ENCODE measurements at regions not wholly inside any gene's neighbourhood (a gene's known extent, or its start where the extent isn't known, plus 50 kb on each side); places are given as distances from the start of the nearest gene placed in this dataset.

DNA sequence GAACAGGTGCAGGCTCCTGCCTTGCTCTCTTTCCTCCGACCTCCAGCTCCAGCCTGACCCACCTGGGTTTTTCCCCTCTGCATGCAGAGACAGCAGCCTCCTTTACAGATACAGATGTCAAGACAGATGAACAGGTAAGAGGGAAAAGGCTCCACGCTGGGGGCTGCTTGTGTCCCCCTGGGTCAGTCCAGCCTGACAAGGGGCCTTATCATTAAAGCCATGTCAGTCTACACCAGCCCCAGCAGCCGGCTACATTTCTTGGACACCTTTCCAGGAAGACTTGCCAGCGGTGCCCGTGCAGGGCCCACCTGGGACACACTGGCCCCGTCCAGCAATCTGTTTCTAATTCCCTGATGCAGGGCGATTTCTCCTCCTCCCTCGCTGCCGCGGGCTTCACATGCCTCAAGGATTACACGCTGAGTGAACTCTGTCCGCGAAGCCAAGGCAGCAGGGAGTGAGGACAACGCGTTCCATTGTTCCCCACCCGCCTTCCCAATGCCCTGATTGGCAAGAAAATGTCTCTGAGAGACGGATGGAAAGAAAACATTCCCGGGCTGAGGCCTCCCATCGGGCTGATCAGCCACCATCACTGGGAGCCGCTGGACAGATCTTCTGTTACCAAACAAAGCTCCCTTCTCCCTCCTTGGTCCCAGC lies 184.7 kb downstream of the C16orf95 start:
- no peak for TF ChIP-seq GATA3 (IDR thresholded peaks at IDR 0.05; ENCODE audit: low read depth, low read length)
- TF ChIP-seq GATA2 (IDR thresholded peaks at IDR 0.05; ENCODE audit: low read depth, low read length): no peak
